ENCODE measurements at regions not wholly inside any gene's neighbourhood (a gene's known extent, or its start where the extent isn't known, plus 50 kb on each side); places are given as distances from the start of the nearest gene placed in this dataset.
A peak's percentile ranks its signal among the peaks of the same experiment; 100 is the strongest.

DNA sequence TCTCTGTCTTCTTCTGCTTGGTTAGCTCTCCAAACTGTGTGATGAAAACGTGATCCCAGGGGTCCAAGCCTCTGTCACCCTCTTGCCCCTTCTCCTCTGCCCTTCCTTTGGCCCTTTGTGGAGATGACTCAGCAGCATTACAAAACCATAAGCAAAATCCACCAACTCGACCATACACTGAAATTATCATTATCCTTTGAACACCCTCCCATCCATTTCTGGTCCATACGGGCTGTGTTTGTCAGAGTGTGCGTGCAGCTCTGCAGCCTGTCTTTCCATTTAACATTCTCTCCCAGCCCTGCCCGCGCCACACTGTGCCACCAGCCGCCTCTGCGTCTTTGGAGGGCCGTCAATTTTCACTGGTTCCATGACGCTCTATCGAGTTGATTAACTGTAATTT is 69.2 kb downstream of the SLC25A47 start:
- Histone ChIP-seq H3K9me3 (ENCODE audit: control insufficient read depth, insufficient read depth, low read depth, low read length) (no peaks in the 10 kb centered on the region), H3K79me2 (ENCODE audit: control insufficient read depth, insufficient read depth, low read length) (peaks cover 7% of the 10 kb centered on the region), H3K4me3 (replicated peaks in 1 of 4; ENCODE audit: control extremely low read depth in 1 of 4, insufficient read depth in 1 of 4, low read depth in 3 of 4, low read length in 4 of 4) (no peak overlapping the region), H3K4me1 (ENCODE audit: control insufficient read depth, extremely low read depth, insufficient read depth, low read length) (peaks cover 11% of the 10 kb centered on the region), H2AFZ (ENCODE audit: low read length) (no peak overlapping the region), H3K4me2 (ENCODE audit: extremely low read depth, insufficient read depth, low read length) (peak overlapping the region; percentile 5), H3K27me3 (ENCODE audit: control insufficient read depth, insufficient read depth, low read length) (no peaks in the 10 kb centered on the region), H3K27ac (ENCODE audit: insufficient read depth, low read length) (peak overlapping the region; percentile 49), H4K20me1 (ENCODE audit: control insufficient read depth, extremely low read depth, insufficient read depth, low read length) (no peaks in the 10 kb centered on the region), H3K36me3 (ENCODE audit: control insufficient read depth, insufficient read depth, low read length) (no peaks in the 10 kb centered on the region), H3K9ac (ENCODE audit: insufficient read depth, low read length) (no peak overlapping the region)
- DNase-seq (ENCODE audit: low read depth in 2 of 2) = peak in 1 of 2 donors; percentile 66
- TF ChIP-seq EZH2 (IDR thresholded peaks at IDR 0.05; ENCODE audit: low read length, missing control alignments) = no peak
- TF ChIP-seq, protein P1, sequence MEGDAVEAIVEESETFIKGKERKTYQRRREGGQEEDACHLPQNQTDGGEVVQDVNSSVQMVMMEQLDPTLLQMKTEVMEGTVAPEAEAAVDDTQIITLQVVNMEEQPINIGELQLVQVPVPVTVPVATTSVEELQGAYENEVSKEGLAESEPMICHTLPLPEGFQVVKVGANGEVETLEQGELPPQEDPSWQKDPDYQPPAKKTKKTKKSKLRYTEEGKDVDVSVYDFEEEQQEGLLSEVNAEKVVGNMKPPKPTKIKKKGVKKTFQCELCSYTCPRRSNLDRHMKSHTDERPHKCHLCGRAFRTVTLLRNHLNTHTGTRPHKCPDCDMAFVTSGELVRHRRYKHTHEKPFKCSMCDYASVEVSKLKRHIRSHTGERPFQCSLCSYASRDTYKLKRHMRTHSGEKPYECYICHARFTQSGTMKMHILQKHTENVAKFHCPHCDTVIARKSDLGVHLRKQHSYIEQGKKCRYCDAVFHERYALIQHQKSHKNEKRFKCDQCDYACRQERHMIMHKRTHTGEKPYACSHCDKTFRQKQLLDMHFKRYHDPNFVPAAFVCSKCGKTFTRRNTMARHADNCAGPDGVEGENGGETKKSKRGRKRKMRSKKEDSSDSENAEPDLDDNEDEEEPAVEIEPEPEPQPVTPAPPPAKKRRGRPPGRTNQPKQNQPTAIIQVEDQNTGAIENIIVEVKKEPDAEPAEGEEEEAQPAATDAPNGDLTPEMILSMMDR (conservative IDR thresholded peaks at IDR 0.05 in 1 of 2, IDR thresholded peaks at IDR 0.05 in 1 of 2; ENCODE audit: low read depth in 1 of 2, low read length in 2 of 2) = no peak

DNA sequence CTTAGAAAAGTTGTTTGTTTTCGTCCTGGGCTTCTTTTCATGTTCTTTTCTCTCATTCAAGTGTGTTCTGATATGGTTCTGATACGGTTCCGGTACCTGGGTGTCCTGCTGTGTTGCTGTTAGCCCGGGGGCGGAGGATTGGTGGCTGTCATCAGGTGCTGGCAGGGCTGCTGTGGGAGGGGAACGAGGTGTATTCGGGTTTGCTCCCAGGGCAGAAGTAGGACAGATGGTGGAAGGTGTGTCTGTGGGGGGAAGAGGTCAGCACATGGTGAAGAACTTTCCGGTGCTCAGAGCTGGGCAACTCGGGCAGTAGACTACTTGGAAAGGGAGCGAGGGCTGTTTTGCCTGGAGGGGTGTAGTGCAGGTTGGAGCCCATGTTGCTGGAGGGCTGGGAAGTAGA is 70.2 kb downstream of the SLC25A47 start:
- no peak overlapping the region for H3K27ac ChIP-seq (ENCODE audit: insufficient read depth, low read length)
- H3K9me3 ChIP-seq (ENCODE audit: control insufficient read depth, insufficient read depth, low read depth, low read length) = no peaks in the 10 kb centered on the region
- no peaks in the 10 kb centered on the region for H4K20me1 ChIP-seq (ENCODE audit: control insufficient read depth, extremely low read depth, insufficient read depth, low read length)
- H3K79me2 ChIP-seq (ENCODE audit: control insufficient read depth, insufficient read depth, low read length) = peaks cover 5% of the 10 kb centered on the region
- H3K27me3 ChIP-seq (ENCODE audit: control insufficient read depth, insufficient read depth, low read length) = no peaks in the 10 kb centered on the region
- peaks cover 11% of the 10 kb centered on the region for H3K4me1 ChIP-seq (ENCODE audit: control insufficient read depth, extremely low read depth, insufficient read depth, low read length)
- H3K9ac ChIP-seq (ENCODE audit: insufficient read depth, low read length) = no peak overlapping the region
- DNase-seq (ENCODE audit: low read depth in 2 of 2) = no peak
- no peaks in the 10 kb centered on the region for H3K36me3 ChIP-seq (ENCODE audit: control insufficient read depth, insufficient read depth, low read length)
- TF ChIP-seq EZH2 (IDR thresholded peaks at IDR 0.05; ENCODE audit: low read length, missing control alignments) = no peak
- TF ChIP-seq, protein P1 (conservative IDR thresholded peaks at IDR 0.05 in 1 of 2, IDR thresholded peaks at IDR 0.05 in 1 of 2; ENCODE audit: low read depth in 1 of 2, low read length in 2 of 2) = no peak
- no peak overlapping the region for H3K4me2 ChIP-seq (ENCODE audit: extremely low read depth, insufficient read depth, low read length)
- H3K4me3 ChIP-seq (replicated peaks in 1 of 4; ENCODE audit: control extremely low read depth in 1 of 4, insufficient read depth in 1 of 4, low read depth in 3 of 4, low read length in 4 of 4) = no peak overlapping the region
- H2AFZ ChIP-seq (ENCODE audit: low read length) = no peak overlapping the region

DNA sequence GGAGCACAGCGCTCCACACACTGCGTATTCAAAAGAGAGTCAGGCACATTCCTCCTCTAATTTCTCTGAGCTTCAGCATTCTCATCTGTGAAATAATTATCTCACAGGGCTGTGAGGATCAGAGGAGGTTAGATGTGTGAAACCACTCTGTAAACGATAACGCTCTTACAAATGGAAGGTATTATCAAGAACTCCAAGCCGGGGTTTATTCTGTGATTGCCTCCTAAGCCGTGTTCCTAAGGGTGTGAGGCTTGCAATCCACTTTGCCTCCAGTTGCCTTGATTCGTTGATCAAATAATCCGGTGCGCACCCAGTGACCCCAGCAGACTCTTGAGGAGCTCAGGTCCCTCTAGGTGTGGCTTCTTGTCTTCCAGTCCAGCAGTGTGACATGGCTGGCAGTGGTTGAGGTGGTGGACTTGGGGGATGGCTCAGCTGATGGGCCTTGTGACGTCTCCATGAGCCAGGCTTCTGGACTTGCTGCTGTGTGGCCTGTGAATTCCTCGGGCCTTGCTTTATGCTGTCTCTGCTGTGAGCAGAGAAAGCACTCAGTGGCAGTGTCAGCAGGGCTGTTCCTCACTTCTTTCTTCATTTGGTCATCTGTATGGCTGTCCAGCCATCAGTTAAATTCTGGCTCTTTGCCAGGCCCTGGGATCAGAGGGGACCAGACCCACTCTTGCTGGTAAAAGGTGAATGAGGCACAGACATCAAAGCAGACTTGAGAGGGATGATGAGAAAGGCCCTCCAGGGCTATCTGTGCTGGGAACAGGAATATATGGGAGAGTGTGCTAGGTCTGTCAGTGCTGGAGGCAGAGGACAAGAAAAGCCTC is 71.0 kb downstream of the SLC25A47 start:
- Histone ChIP-seq H3K4me2 (ENCODE audit: extremely low read depth, insufficient read depth, low read length) (no peak overlapping the region), H3K9ac (ENCODE audit: insufficient read depth, low read length) (no peak overlapping the region), H3K9me3 (ENCODE audit: control insufficient read depth, insufficient read depth, low read depth, low read length) (no peaks in the 10 kb centered on the region), H4K20me1 (ENCODE audit: control insufficient read depth, extremely low read depth, insufficient read depth, low read length) (no peaks in the 10 kb centered on the region), H3K27me3 (ENCODE audit: control insufficient read depth, insufficient read depth, low read length) (no peaks in the 10 kb centered on the region), H3K4me3 (replicated peaks in 1 of 4; ENCODE audit: control extremely low read depth in 1 of 4, insufficient read depth in 1 of 4, low read depth in 3 of 4, low read length in 4 of 4) (no peak overlapping the region), H3K4me1 (ENCODE audit: control insufficient read depth, extremely low read depth, insufficient read depth, low read length) (peaks cover 11% of the 10 kb centered on the region), H2AFZ (ENCODE audit: low read length) (no peak overlapping the region), H3K27ac (ENCODE audit: insufficient read depth, low read length) (no peak overlapping the region), H3K79me2 (ENCODE audit: control insufficient read depth, insufficient read depth, low read length) (peaks cover 5% of the 10 kb centered on the region), H3K36me3 (ENCODE audit: control insufficient read depth, insufficient read depth, low read length) (no peaks in the 10 kb centered on the region)
- TF ChIP-seq, protein P1 (conservative IDR thresholded peaks at IDR 0.05 in 1 of 2, IDR thresholded peaks at IDR 0.05 in 1 of 2; ENCODE audit: low read depth in 1 of 2, low read length in 2 of 2) = no peak
- no peak for TF ChIP-seq EZH2 (IDR thresholded peaks at IDR 0.05; ENCODE audit: low read length, missing control alignments)
- no peak for DNase-seq (ENCODE audit: low read depth in 2 of 2)

Measured in fibroblast of lung (primary cell).